Common myeloid progenitor, CD34-positive (primary cell): ENCODE measurements at regions not wholly inside any gene's neighbourhood (a gene's known extent, or its start where the extent isn't known, plus 50 kb on each side); places are given as distances from the start of the nearest gene placed in this dataset.

Source experiments
- CTCF ChIA-PET: fragments of 350-600 bp; sonication (Branson Sonifier 250); formaldehyde crosslinking; loops from one replicate; lab custom pipeline; 2021; ENCODE audit warnings: antibody characterized with exemption; lab: Charles Lee
- POLR2A ChIA-PET: fragments of 350-600 bp; sonication (Branson Sonifier 250); formaldehyde crosslinking; loops from one replicate; lab custom pipeline; 2021; ENCODE audit warnings: antibody characterized with exemption; lab: Charles Lee
- DNase-seq, 3 donors: peaks; one replicate each; pipeline versions ENCODE4 v3.0.0 to v3.0.0-alpha.2; 2013
- H3K27ac ChIP-seq, 2 experiments: 1 replicate in 1 of 2; 2 replicates in 1 of 2; pipeline ENCODE4 v1.7.0; 2013; ENCODE audit warnings: inconsistent platforms in 2 of 2, low read length in 2 of 2, mild to moderate bottlenecking in 2 of 2, low read depth in 1 of 2, moderate library complexity in 1 of 2; ENCODE audit not compliant: severe bottlenecking in 2 of 2, insufficient read depth in 1 of 2, poor library complexity in 1 of 2
- H3K27me3 ChIP-seq, 5 experiments: replicated peaks in 2 of 5; 1 replicate in 3 of 5; 2 replicates in 2 of 5; pipeline versions ENCODE4 v1.6.1 to v1.7.0; 2013; ENCODE audit warnings: low read length in 4 of 5, mild to moderate bottlenecking in 2 of 5, moderate library complexity in 2 of 5, inconsistent platforms in 1 of 5; ENCODE audit not compliant: insufficient read depth in 5 of 5, control insufficient read depth in 4 of 5
- H3K36me3 ChIP-seq, 4 experiments: 1 replicate in 2 of 4; 2 replicates in 2 of 4; pipeline versions ENCODE4 v1.6.1 to v1.7.0; 2013; ENCODE audit warnings: low read length in 3 of 4, control low read depth in 1 of 4, mild to moderate bottlenecking in 1 of 4; ENCODE audit not compliant: control insufficient read depth in 4 of 4, insufficient read depth in 4 of 4
- H3K4me1 ChIP-seq, 4 experiments: 1 replicate in 3 of 4; 2 replicates in 1 of 4; pipeline versions ENCODE4 v1.6.1 to v1.7.1; 2013; ENCODE audit warnings: low read length in 3 of 4, mild to moderate bottlenecking in 3 of 4, control low read depth in 1 of 4, inconsistent platforms in 1 of 4, moderate library complexity in 1 of 4; ENCODE audit not compliant: control insufficient read depth in 4 of 4, insufficient read depth in 4 of 4; ENCODE audit errors: control extremely low read depth in 1 of 4
- H3K4me3 ChIP-seq, 7 experiments: 1 replicate in 4 of 7; 2 replicates in 3 of 7; pipeline versions ENCODE4 v1.5.1 to v1.7.0; 2013; ENCODE audit warnings: mild to moderate bottlenecking in 7 of 7, low read length in 6 of 7, moderate library complexity in 6 of 7, inconsistent platforms in 2 of 7, low read depth in 2 of 7, control low read depth in 1 of 7; ENCODE audit not compliant: insufficient read depth in 4 of 7, control insufficient read depth in 1 of 7; ENCODE audit errors: extremely low read depth in 1 of 7
- H3K9me3 ChIP-seq, 5 experiments: 1 replicate in 4 of 5; 2 replicates in 1 of 5; pipeline versions ENCODE4 v1.6.1 to v1.7.1; 2013; ENCODE audit warnings: low read length in 4 of 5, mild to moderate bottlenecking in 2 of 5, inconsistent platforms in 1 of 5, low read depth in 1 of 5, moderate library complexity in 1 of 5; ENCODE audit not compliant: control insufficient read depth in 4 of 5, insufficient read depth in 2 of 5; ENCODE audit errors: control extremely low read depth in 1 of 5
- WGBS: methylation state at CpG from one replicate; pipeline ENCODE4 v1.1.5; 2013; ENCODE audit not compliant: insufficient coverage; 5-methylcytosine and 5-hydroxymethylcytosine counted together

DNA sequence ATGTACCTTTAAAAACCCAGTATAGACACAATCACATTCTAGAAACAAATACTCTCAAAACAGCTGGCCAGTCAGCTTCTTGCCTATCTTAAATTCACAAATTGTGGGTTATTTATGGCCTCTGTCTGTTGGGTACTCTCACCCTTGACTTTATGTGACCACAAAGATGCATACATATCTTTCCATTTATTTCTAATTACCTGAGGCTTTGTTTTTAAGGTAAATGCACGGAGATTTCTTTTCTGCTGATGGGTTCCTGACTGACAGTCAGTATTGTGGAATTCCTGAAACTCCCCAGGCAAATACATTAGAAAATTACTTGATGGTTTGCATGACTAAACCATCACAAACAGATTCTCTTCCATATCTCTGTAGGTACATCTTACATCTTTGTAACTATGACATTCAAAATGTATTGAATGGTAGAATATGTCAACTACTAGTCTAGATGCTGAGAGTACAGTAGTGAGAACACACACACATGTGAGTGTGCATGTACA is 107.7 kb downstream of the EDEM1 start:
- WGBS: no CpG with 5 or more reads among the region's 1 CpG
- Histone ChIP-seq H3K27me3 (no peaks in the 10 kb centered on the region), H3K4me1 (peaks cover 0 to 12% (median under 1%) of the 10 kb centered on the region in 4 experiments), H3K27ac (no peak overlapping the region), H3K9me3 (no peaks in the 10 kb centered on the region), H3K36me3 (no peaks in the 10 kb centered on the region), H3K4me3 (no peak overlapping the region)
- DNase-seq: no peak
- ChIA-PET POLR2A (no interaction called here), CTCF (no interaction called here)

DNA sequence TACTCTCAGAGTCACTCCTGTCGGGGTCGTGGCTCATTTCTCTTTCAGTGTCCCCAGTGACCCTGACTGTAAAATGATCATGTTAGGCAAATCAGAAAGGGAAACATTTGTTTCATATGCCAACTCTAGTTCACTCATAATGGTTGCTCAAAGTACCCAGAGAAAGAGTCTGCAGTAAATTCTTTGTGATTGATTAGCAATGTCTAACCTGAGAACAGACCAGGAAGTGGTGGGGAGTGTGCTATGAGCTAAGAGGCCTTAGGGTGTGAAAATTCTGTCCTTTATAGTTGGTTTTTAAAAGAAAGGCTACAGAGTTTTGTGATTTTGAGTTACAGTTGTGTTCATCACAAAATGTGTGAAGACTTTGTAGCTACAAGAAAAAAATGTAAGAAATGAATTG is 108.9 kb downstream of the EDEM1 start:
- WGBS: 100% methylated on average over 1 of the region's 2 CpGs
- Histone ChIP-seq H3K4me3 (no peak overlapping the region), H3K27me3 (no peaks in the 10 kb centered on the region), H3K4me1 (peaks cover 0 to 12% (median under 1%) of the 10 kb centered on the region in 4 experiments), H3K27ac (no peak overlapping the region), H3K9me3 (no peaks in the 10 kb centered on the region), H3K36me3 (no peaks in the 10 kb centered on the region)
- CTCF ChIA-PET: interaction anchor here (0.8 kb wide), 1 partner anchor 160 kb away, joined by 3 read pairs; no protein-coding TSS in a partner anchor
- POLR2A ChIA-PET: no interaction called here
- DNase-seq: no peak

DNA sequence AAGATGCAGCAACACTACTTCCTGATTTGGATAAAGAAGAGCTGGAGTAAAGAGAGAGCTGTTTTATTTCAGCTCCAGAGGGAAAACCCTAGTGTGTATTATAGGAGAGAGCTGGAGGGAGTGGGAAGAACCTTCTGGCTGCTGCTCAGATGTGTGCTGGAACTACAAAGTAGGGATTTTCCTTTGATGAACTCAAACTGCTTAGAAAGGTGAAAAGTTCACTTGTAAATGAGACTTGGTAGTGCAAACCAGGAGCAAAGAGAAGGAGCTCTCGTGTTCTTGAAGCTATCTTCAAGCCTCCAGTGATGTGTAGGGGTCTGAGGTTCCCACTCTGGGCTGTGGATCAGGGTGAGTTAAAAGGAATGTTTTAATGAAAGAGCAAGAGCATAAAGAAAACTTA is 110.4 kb downstream of the EDEM1 start:
- H3K36me3 ChIP-seq: no peaks in the 10 kb centered on the region
- no peak for DNase-seq
- peaks cover 0 to 12% (median under 1%) of the 10 kb centered on the region in 4 experiments for H3K4me1 ChIP-seq
- H3K27me3 ChIP-seq: no peaks in the 10 kb centered on the region
- CTCF ChIA-PET: no interaction called here
- no peaks in the 10 kb centered on the region for H3K9me3 ChIP-seq
- no CpG with 5 or more reads among the region's 1 CpG for WGBS
- POLR2A ChIA-PET: interaction anchor here (1.0 kb wide), 1 partner anchor 19 kb away, joined by 3 read pairs; no protein-coding TSS in a partner anchor
- no peak overlapping the region for H3K27ac ChIP-seq
- H3K4me3 ChIP-seq: no peak overlapping the region

DNA sequence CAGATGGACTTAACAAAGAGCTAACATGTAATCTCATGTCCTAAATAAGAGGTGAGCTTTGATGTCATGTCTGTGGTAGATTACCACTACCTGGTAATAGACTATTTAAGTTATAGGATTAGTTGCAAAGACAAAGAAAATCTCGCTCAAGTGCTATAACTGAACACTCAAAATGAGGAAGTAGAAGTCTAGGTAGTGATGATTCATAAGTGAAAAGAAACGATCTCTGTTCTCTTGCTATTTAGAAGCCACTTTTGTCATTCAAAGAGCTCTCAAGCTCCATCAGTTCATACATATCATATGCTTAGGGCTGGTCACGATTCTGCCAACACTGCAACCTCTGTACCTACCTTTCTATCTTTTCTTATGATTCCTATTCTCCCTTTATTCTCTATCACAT is 110.9 kb downstream of the EDEM1 start:
- 6% methylated on average over 2 of the region's 3 CpGs for WGBS
- Histone ChIP-seq H3K27me3 (no peaks in the 10 kb centered on the region), H3K27ac (no peak overlapping the region), H3K9me3 (no peaks in the 10 kb centered on the region), H3K36me3 (no peaks in the 10 kb centered on the region), H3K4me1 (peaks cover 0 to 12% (median under 1%) of the 10 kb centered on the region in 4 experiments), H3K4me3 (no peak overlapping the region)
- ChIA-PET CTCF (interaction anchor here (1.0 to 1.5 kb wide), 2 partner anchors 128 to 1497 kb away, joined by 3 read pairs; no protein-coding TSS in a partner anchor), POLR2A (interaction anchor here (0.6 to 1.0 kb wide), 2 partner anchors 19 to 1878 kb away, joined by 3 read pairs; no protein-coding TSS in a partner anchor)
- peak; percentile 19 to 84 (median 72) for DNase-seq

DNA sequence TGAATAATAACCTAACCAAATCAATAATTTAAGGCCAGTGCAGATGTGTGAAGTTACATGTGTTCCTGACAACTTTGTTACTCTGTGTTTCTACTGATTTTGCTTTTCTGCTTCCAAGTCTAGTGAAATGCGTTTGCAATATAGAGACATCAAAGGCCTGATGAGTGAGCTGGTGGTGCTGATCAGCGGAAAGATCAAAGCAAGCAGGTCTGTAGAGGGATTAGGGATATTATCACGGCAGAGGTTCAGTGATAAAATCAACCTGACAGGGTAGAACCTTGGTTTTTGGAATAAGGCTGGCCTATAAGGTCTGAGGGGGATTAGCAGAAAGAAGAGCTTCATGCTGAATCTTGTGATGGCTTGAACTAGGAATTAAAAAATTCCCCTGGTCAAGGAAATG is 111.7 kb downstream of the EDEM1 start:
- H3K4me3 ChIP-seq: no peak overlapping the region
- POLR2A ChIA-PET: interaction anchor here (0.6 kb wide), 2 partner anchors 28 to 1877 kb away, joined by 3 read pairs; no protein-coding TSS in a partner anchor
- H3K9me3 ChIP-seq: no peaks in the 10 kb centered on the region
- 97% methylated on average over 3 of the region's 3 CpGs for WGBS
- no peaks in the 10 kb centered on the region for H3K36me3 ChIP-seq
- H3K27ac ChIP-seq: no peak overlapping the region
- DNase-seq: no peak
- H3K27me3 ChIP-seq: no peaks in the 10 kb centered on the region
- peaks cover 0 to 12% (median under 1%) of the 10 kb centered on the region in 4 experiments for H3K4me1 ChIP-seq
- CTCF ChIA-PET: interaction anchor here (1.0 to 1.5 kb wide), 2 partner anchors 128 to 1496 kb away, joined by 3 read pairs; no protein-coding TSS in a partner anchor

DNA sequence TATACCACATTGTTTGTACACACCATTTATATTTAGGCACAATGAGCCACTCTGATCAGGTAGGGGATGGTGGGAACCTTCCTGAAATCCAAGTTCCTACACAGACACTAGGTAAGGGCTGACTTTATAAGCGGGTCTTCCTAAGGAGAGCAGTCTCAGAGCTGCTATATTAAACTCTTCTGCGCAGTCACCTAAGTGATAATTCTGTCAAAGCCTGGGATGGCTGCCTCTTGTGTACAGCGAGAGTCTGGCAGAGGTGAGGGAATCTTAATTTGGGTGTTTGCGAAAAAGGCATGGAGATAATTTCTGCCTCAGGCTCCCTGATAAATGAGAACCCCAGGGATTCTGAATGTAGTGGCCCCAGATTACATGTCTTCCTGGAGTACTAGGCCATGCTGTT is 113.1 kb downstream of the EDEM1 start:
- no peak overlapping the region for H3K4me3 ChIP-seq
- H3K36me3 ChIP-seq: no peaks in the 10 kb centered on the region
- ChIA-PET POLR2A (no interaction called here), CTCF (no interaction called here)
- H3K4me1 ChIP-seq: peaks cover 0 to 12% (median under 1%) of the 10 kb centered on the region in 4 experiments
- H3K9me3 ChIP-seq: no peaks in the 10 kb centered on the region
- H3K27ac ChIP-seq: no peak overlapping the region
- H3K27me3 ChIP-seq: no peaks in the 10 kb centered on the region
- no peak for DNase-seq
- WGBS: 90% methylated on average over 3 of the region's 4 CpGs

DNA sequence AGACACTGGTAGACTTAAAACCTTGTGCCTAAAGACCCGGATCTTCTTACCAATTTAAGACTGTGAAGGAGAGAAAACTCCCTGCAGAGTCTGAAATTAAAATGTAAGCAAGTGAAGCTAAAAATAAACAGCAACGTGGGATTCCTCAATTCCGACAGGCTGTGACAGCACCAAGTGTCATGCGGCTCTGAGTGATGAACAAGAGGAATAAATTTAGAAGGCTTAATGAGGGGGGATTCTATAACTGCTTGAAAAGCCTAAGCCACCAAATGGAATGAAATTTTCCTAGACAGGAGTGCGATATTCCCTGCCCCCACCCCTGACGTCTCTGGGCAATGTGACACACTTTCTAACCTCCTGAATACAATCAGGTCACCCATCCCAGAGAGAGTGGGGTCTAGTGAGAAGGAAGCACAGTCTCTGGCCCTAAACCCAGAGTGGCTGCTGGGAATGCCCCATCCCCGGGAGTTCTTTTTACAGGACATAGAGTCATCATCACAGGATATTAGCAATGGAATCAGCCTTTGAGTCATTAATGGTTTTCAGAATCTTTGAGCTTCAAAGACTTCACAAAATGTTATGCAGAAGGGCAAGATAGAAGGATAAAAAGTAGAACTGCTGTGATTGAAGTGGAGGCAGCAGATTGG is 114.3 kb downstream of the EDEM1 start:
- no peak overlapping the region for H3K4me3 ChIP-seq
- H3K4me1 ChIP-seq: peaks cover 0 to 12% (median under 1%) of the 10 kb centered on the region in 4 experiments
- no peak for DNase-seq
- no peaks in the 10 kb centered on the region for H3K27me3 ChIP-seq
- POLR2A ChIA-PET: no interaction called here
- H3K36me3 ChIP-seq: no peaks in the 10 kb centered on the region
- WGBS: 91% methylated on average over 5 of the region's 7 CpGs
- H3K27ac ChIP-seq: no peak overlapping the region
- CTCF ChIA-PET: no interaction called here
- no peaks in the 10 kb centered on the region for H3K9me3 ChIP-seq
